ENCODE measurements at regions not wholly inside any gene's neighbourhood (a gene's known extent, or its start where the extent isn't known, plus 50 kb on each side); places are given as distances from the start of the nearest gene placed in this dataset.

- H3F3A ChIP-seq (ENCODE audit: insufficient read depth, low read length), result no peaks in the 10 kb centered on the region
- H3K79me2 ChIP-seq (ENCODE audit: low read length), result no peaks in the 10 kb centered on the region
- no peak overlapping the region for H3K4me2 ChIP-seq (ENCODE audit: low read depth, low read length)
- no peaks in the 10 kb centered on the region for H3K36me3 ChIP-seq (replicated peaks; ENCODE audit: insufficient read depth, low read length)
- TF ChIP-seq EZH2phosphoT487 (IDR thresholded peaks at IDR 0.05; ENCODE audit: low read length) (no peak), CTCF (IDR thresholded peaks at IDR 0.05; ENCODE audit: low read length) (peak; percentile 69), EZH2 (optimal IDR thresholded peaks at IDR 0.05; ENCODE audit: low read depth, low read length) (no peak)
- H4K20me1 ChIP-seq (ENCODE audit: insufficient read depth, low read length), result no peaks in the 10 kb centered on the region
- no peaks in the 10 kb centered on the region for H3K9me2 ChIP-seq (replicated peaks; ENCODE audit: insufficient read depth, low read length)
- DNase-seq, result peak; percentile 34
- H3K4me1 ChIP-seq (ENCODE audit: low read length), result no peaks in the 10 kb centered on the region
- H3K4me3 ChIP-seq (ENCODE audit: low read length), result no peak overlapping the region
- no peak overlapping the region for H2AFZ ChIP-seq (ENCODE audit: low read length)
- no peaks in the 10 kb centered on the region for H3K9me3 ChIP-seq (replicated peaks; ENCODE audit: insufficient read depth, low read length)
- H3K27me3 ChIP-seq (replicated peaks; ENCODE audit: insufficient read depth, low read length), result no peaks in the 10 kb centered on the region
- no peak overlapping the region for H3K27ac ChIP-seq (ENCODE audit: low read length)
- no peak overlapping the region for H3K9ac ChIP-seq (ENCODE audit: low read length)
These were observed 299.4 kb downstream of the SNX13 start for GRCh38 chr7:17640730-17641377.

- no peak overlapping the region for H2AFZ ChIP-seq (ENCODE audit: low read length)
- no peak for TF ChIP-seq EZH2 (optimal IDR thresholded peaks at IDR 0.05; ENCODE audit: low read depth, low read length)
- no peak overlapping the region for H3K4me3 ChIP-seq (ENCODE audit: low read length)
- peaks cover 11% of the 10 kb centered on the region; the same call in 1 of the 2 replicates for H3K4me1 ChIP-seq (ENCODE audit: low read length)
- H3K9me2 ChIP-seq (replicated peaks; ENCODE audit: insufficient read depth, low read length), result no peaks in the 10 kb centered on the region
- H3K9ac ChIP-seq (ENCODE audit: low read length), result no peak overlapping the region
- no peaks in the 10 kb centered on the region for H3K9me3 ChIP-seq (replicated peaks; ENCODE audit: insufficient read depth, low read length)
- H3K36me3 ChIP-seq (replicated peaks; ENCODE audit: insufficient read depth, low read length), result no peaks in the 10 kb centered on the region
- no peaks in the 10 kb centered on the region for H3K79me2 ChIP-seq (ENCODE audit: low read length)
- DNase-seq, result no peak
- no peaks in the 10 kb centered on the region for H3K27me3 ChIP-seq (replicated peaks; ENCODE audit: insufficient read depth, low read length)
- no peak overlapping the region for H3K4me2 ChIP-seq (ENCODE audit: low read depth, low read length)
- H4K20me1 ChIP-seq (ENCODE audit: insufficient read depth, low read length), result no peaks in the 10 kb centered on the region
- no peaks in the 10 kb centered on the region for H3F3A ChIP-seq (ENCODE audit: insufficient read depth, low read length)
- no peak overlapping the region for H3K27ac ChIP-seq (ENCODE audit: low read length)
These were observed 294.8 kb downstream of the SNX13 start for GRCh38 chr7:17645500-17645899.

GRCh38 chr7:17646253-17646956 is 293.9 kb downstream of the SNX13 start:
- no peak overlapping the region for H3K9ac ChIP-seq (ENCODE audit: low read length)
- TF ChIP-seq EZH2 (optimal IDR thresholded peaks at IDR 0.05; ENCODE audit: low read depth, low read length) (no peak), EZH2phosphoT487 (IDR thresholded peaks at IDR 0.05; ENCODE audit: low read length) (no peak), CTCF (IDR thresholded peaks at IDR 0.05; ENCODE audit: low read length) (no peak)
- H3K27me3 ChIP-seq (replicated peaks; ENCODE audit: insufficient read depth, low read length), result no peaks in the 10 kb centered on the region
- no peak overlapping the region for H3K4me3 ChIP-seq (ENCODE audit: low read length)
- H3F3A ChIP-seq (ENCODE audit: insufficient read depth, low read length), result no peaks in the 10 kb centered on the region
- H3K27ac ChIP-seq (ENCODE audit: low read length), result no peak overlapping the region
- H3K79me2 ChIP-seq (ENCODE audit: low read length), result no peaks in the 10 kb centered on the region
- peaks cover 11% of the 10 kb centered on the region; the same call in 1 of the 2 replicates for H3K4me1 ChIP-seq (ENCODE audit: low read length)
- no peak overlapping the region for H2AFZ ChIP-seq (ENCODE audit: low read length)
- H3K9me2 ChIP-seq (replicated peaks; ENCODE audit: insufficient read depth, low read length), result no peaks in the 10 kb centered on the region
- no peak for DNase-seq
- no peaks in the 10 kb centered on the region for H4K20me1 ChIP-seq (ENCODE audit: insufficient read depth, low read length)
- no peaks in the 10 kb centered on the region for H3K9me3 ChIP-seq (replicated peaks; ENCODE audit: insufficient read depth, low read length)
- no peaks in the 10 kb centered on the region for H3K36me3 ChIP-seq (replicated peaks; ENCODE audit: insufficient read depth, low read length)
- H3K4me2 ChIP-seq (ENCODE audit: low read depth, low read length), result no peak overlapping the region

GRCh38 chr7:17651341-17651740 is 289.0 kb downstream of the SNX13 start:
- Histone ChIP-seq H3K9ac (ENCODE audit: low read length) (no peak overlapping the region), H3K36me3 (replicated peaks; ENCODE audit: insufficient read depth, low read length) (no peaks in the 10 kb centered on the region), H3F3A (ENCODE audit: insufficient read depth, low read length) (peaks cover 26% of the 10 kb centered on the region), H3K4me3 (ENCODE audit: low read length) (no peak overlapping the region), H3K9me2 (replicated peaks; ENCODE audit: insufficient read depth, low read length) (no peaks in the 10 kb centered on the region), H3K27me3 (replicated peaks; ENCODE audit: insufficient read depth, low read length) (no peaks in the 10 kb centered on the region), H3K4me1 (ENCODE audit: low read length) (peaks cover 42% of the 10 kb centered on the region), H4K20me1 (ENCODE audit: insufficient read depth, low read length) (no peaks in the 10 kb centered on the region), H3K27ac (ENCODE audit: low read length) (no peak overlapping the region), H3K4me2 (ENCODE audit: low read depth, low read length) (no peak overlapping the region), H3K79me2 (ENCODE audit: low read length) (no peaks in the 10 kb centered on the region), H2AFZ (ENCODE audit: low read length) (no peak overlapping the region), H3K9me3 (replicated peaks; ENCODE audit: insufficient read depth, low read length) (no peaks in the 10 kb centered on the region)
- DNase-seq, result no peak
- no peak for TF ChIP-seq EZH2 (optimal IDR thresholded peaks at IDR 0.05; ENCODE audit: low read depth, low read length)
- TF ChIP-seq CTCF (IDR thresholded peaks at IDR 0.05; ENCODE audit: low read length), result no peak
- no peak for TF ChIP-seq EZH2phosphoT487 (IDR thresholded peaks at IDR 0.05; ENCODE audit: low read length)

Measured in MM.1S (cell line).